ELF-1 (cell line): ENCODE measurements at regions not wholly inside any gene's neighbourhood (a gene's known extent, or its start where the extent isn't known, plus 50 kb on each side); places are given as distances from the start of the nearest gene placed in this dataset.

ENCODE experiments used
- DNase-seq: peaks from one replicate; pipeline ENCODE4 v3.0.0-alpha.2; 2016; ENCODE audit warnings: low read depth, low spot score

DNA sequence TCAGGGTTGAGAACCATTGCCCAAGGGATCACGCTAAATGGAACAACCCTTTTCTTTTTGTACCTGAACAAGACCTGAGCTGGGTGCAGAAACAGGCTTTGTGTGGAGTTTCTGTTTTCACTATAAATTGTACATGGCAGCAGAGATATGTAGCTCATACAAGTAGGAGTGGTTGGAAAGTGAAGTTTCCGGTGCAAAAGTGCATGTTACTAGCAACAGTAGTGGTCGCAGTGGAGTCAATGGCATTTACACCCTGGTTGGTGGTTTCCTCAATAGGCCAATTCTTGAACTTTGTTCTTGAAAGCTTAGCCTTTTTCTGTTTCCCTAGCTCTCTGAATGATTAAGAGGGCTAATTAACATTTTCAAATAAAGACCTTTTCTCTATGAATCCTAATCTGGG is 170.7 kb downstream of the NEBL start:
- DNase-seq, result no peak

DNA sequence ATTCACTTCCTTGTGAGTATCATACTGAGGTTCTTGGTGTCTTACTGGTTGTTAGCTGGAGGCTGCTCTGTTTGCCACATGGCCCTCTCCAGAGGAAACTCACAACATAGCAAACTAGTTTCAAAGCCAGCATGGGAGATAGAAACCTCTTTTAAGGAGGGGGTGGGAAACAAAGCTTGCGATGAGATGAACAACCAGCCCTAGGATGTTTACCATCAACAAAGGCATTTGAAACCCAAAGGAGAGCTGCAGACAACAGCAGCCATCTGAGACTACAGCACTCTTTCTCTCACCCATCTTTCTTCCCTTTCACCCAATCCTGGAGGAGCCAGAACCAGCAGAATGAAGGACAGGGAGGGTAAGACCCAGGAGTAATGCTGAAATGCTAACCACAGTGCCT is 182.1 kb downstream of the NEBL start:
- DNase-seq, result peak; percentile 67

DNA sequence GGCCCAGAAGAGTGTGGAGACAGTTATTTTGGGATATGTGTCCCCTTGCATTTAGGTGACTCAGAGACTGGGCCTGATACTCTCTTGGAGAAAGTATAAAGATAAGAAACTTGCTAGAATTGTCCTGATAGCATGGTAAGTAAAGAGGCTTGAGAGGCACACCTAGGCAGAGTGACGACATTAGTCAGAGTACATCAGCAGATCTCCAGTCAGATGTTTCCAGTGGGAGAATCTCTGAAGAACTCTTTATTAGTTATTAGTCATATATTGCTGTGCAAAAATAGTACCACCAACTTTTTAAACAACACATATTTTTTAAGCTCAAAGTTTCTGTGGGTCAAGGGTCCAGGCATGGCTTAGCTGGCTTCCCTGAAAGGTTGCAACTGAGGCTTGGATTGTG is 182.6 kb downstream of the NEBL start:
- no peak for DNase-seq

DNA sequence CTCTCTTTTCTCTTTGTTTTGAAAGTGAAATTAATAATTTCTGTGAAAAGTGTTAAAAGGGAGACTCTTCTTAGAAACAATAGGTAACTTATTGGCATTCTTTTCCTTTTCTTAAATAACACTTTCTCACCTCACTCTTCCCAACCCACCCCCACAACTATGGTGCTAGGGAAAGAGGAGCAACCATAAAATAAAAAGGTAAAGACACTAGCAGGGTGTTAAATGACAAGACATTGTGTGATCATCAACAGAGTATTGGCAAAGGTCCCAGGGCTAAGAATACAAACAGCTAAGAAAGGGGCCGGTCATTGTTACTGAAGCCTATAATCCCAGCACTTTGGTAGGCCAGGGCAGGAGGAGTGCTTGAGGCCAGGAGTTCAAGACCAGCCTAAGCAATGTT is 183.7 kb downstream of the NEBL start:
- DNase-seq, result no peak

DNA sequence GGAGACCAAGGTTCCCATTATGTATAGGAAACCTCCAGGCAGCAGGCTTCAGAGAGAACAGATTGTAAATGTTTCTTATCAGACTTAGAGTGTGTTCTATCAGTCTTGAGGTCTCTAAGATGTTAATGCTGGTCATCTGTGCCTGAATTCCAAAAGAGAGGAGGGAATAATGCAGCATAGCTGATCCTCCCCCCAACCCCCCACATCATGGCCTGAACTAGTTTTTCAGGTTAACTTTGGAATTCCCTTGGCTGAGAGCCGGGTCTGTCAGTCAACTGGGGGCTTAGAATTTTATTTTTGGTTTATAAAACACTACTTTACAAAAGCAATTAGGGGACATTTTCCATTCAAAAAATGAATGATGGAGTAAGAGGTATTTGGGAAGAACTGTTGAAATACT is 184.3 kb downstream of the NEBL start:
- peak; percentile 74 for DNase-seq

DNA sequence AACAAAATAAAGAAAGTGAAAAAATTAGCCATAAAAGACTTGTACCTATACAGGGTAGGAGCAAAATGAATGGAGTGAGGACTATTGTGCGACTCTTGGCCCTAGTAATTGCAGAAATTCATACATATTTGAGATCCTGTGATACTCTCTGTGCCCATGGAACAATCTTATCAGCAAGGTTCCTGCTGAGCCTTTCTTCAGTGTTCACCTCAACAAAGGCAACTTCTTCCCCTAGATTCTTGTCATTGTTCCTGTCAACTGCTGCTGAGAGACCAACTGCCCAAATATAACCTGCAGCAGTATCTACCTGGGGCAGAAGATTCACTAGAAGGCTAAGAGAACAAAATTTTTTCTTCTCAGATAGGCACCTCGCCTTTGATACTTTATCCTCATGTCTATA is 187.4 kb downstream of the NEBL start:
- DNase-seq, result peak; percentile 36

DNA sequence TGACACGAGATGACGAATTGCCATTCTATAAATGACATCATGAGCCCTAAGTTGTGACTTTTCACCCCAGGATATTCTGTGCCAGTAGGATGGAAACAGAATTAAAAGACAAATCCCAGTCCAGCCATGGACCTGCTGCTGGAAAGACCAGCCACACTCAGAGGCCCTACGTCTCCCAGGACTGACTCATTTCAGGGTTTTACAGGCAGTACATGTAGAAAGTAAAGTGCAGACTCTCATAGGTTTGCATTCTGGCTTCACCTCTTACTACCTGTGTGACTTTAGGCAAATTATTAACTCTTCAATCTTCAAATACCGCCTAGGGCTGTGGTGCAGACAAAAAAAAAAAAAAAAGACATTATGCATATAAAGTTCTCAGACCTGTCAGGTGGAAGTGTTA is 188.8 kb downstream of the NEBL start:
- no peak for DNase-seq

DNA sequence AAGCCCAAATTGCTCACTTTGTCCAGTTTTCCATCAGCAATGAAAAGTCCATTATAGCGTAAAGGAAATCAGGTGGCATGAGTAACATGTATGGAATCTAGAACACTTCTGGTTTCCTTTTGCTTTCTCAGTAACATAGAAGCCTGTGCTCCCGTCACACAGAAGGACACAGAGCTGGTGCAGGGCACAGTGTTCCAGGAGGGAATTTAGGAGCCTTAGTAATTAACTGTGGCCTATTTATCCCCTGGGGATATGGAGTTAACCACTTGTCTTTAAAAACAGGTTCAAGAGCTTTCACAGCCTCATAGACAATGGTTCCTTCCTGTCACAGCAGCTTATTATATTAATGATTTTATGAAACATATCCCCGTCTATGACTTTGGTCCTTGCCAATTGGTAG is 189.9 kb downstream of the NEBL start:
- DNase-seq, result peak; percentile 38

DNA sequence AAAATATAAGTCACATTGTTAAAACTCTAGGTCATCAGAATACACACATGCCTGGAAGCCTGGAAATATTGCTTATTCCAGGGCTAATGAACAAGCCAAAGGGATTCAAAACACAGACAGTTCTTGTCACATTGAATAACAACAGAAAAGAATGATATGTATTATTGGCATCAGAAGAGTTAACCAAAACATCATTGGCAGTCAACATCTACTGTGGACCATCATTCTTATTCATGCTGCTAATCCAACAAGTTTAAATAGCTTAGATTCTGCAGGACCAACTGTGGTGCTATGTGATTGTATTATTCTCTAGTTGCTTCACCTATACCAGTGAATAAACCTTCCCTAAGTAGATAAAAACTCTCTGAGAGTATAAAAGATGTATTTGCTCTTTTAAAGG is 198.3 kb downstream of the NEBL start:
- DNase-seq, result no peak

DNA sequence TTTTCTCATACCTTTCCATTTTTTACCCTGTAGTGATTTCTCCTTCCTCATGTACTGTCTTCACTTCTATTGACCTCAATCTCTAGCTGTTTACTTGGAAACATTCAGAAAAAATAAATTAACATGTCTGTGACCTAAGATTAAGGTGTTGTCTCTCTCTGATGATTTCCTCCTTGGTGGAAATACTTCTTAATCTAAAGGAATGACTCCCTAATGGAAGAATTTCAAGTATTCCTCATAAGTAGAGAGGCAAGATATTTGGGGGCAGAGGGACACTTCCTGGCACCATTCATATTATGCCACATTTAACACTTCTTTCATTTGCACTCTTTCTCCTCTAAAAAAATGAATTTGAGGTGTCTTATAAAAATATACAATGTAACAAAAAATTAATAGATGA is 202.8 kb downstream of the NEBL start:
- no peak for DNase-seq

DNA sequence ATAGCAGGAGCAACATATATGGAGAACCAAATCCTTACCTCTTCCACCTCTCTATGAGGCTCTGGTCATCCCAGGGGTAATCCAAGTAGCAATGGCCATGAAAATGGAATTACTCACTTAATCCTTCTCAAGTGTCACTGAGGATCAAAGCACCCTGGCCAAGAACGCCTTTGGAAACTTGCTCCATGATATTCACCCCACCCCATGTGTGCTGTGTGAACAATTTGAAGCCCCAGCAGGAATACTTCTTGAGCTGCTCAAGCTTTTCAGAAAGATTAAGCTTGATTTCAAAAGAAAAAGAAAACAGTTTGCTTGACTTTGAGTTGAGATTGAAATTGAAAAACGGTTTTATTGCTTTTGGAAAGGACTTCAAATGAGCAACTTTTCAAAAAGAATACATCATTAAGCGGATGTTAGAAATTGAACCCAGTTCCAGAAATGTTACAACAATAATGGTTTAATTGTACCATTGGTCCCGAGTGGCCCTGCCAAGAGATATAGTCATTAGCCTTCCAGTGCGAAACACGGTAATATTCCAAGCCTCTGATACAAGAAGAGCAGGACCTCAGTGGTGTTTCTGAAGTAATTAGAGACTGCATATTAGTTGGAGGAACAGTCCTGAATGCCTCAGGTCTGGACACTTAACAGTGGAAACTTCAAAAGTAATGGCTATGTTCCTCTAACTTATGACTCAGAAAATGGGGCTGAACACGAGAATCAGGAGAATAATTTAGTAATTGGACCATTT is 208.1 kb downstream of the NEBL start:
- no peak for DNase-seq

DNA sequence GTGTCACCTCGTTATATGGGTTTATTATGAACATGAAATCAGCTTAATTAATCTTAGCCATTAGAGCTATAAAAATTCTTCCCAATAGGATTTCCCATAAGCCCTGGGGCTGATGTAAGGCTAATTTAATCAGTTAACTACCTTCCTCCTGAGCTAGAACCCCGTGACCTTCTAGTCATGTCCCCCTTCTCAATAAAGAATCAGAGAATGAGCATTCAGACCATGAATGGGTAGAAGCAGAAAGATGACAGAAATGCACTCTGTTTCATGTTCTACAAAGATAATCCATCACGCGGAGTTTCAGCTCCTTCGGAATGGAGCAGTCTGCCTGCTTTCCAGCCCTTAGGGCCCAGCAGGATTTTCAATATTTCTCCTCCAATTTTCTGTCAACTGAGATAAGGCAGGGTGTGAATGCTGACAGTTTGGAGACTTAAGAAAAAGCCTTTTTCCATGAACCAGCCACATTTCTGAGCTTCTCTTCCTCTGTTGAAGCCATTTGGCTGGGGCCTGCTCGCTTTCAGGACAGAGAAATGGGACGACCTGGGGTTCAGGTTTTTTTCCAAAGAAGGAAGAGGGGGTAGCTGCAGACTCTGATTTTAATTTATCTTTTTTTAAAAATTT is 211.0 kb downstream of the NEBL start:
- DNase-seq, result no peak

DNA sequence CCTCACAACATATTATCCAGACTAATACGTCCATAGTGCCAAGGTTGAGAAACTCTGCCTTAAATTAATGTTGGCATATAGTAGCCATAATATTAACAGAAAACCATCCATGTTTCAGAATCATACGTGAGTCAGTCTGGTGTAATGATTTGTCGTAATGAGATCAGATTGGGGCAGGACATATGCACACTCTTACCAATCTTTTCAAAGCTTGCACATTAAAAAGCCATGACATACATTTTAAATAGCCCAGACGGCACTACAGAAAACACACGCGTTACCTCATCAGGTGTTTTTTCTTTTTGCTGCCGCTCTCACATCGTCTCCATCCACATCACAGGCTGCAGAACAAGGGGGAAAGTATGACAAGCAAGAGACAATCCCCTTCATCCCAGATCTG is 211.6 kb downstream of the NEBL start:
- no peak for DNase-seq

DNA sequence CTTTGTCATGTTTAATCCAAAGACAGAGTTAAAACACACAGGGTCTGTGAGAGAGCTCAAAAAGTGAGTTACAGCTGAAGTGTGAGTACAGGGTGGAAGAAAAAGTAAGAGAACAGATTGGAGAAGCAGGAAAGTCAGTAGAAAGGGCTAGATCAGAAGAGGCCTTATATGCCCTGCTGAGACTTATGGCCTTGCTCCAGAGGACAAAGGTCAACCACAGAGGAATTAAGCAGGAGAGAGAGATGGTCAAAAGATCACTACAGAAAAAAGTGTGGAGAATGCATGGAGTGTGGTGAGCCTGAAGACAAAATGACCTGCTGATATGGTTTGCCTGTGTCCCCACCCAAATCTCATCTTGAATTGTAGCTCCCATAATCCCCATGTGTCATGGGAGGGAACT is 213.8 kb downstream of the NEBL start:
- DNase-seq, result no peak

DNA sequence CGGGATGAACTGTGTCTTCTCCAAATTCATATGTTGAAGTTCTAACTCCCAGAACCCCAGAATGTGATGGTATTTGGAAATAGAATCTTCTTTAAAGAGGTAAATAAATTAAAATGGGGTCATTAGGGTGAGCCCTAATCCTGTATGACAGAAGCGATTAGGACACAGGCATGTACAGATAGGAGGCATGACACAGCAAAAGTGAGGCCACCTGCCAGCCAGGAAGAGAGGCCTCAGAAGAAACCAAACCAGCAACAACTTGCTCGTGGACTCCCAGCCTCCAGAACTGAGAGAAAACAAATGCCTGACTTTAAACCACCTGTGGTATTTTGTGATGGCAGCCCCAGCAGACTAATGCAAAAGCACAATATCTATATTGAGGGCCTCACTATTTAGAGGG is 214.3 kb downstream of the NEBL start:
- DNase-seq, result no peak

DNA sequence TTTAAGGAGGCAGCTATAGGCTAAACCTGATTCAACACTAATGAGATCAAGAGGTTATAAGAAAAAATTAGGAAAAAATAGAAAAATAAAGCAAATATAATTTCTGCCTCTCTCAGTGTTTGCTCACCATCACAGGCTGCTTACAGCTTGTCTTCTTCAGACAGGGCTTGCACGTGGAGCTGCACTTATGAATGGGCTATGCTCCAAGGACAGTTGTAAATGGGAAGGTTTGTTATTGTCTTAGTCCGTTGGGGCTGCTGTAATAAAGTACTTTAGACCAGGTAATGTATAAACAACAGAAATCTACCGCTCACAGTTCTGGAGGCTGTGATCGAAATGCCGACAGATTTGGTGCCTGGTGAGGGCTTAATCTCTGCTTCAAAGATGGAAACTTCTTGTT is 219.8 kb downstream of the NEBL start:
- DNase-seq, result no peak

DNA sequence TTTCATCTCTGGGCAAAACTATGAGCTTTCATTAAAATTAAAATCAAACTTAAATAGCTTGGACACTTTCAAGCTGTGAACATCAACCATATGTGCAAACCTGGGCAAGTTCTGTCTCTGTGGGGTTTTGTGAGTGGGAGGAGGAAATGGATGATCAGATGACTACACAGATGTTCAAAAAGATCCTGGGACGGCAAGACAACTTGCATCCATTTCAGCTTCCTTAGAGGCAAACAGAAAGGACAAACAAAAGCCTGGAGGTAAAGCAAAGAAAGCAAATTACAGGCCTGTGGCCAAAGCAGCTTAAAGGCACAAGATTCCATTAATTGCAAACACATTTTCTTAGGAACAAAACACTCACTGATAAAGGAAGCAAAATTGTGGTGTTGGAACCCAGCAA is 222.2 kb downstream of the NEBL start:
- DNase-seq, result no peak

DNA sequence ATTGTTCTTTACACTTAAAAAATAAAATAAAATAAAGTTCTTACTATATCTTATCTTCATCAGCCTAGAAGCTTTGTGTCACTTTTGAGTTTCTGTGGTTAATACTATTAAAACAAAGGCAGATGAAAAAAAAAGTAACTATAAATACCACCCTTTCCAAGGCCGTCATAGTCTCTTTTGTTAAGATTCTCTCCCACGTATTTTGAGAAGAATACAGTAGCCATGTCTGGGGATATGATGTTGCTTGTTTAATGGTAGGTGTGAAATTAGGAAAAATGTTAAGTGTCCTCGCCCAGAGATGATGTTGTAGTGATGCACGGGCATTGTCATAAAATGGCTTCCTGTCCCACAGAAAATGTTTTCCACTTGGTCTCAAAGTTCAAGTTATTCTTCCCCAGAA is 223.9 kb downstream of the NEBL start:
- DNase-seq, result no peak

DNA sequence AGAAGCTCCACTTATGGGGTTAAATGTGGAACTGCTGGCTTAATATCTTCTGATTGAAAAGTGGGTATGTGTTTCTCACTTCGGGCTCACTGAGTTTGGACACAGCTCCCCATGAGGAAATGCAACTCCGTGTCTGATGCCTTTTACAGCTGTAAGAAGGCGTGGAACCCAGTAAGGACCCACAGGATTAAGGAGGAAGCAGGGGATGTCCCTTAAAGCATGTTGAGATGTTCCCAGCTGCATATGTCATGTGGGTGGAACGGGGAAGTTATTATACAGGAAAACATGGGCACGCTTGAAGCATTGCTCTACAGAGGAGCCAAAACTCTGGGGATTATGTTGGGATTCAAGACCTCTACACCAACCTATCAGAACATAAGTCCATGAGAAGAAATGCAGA is 224.4 kb downstream of the NEBL start:
- DNase-seq, result no peak

DNA sequence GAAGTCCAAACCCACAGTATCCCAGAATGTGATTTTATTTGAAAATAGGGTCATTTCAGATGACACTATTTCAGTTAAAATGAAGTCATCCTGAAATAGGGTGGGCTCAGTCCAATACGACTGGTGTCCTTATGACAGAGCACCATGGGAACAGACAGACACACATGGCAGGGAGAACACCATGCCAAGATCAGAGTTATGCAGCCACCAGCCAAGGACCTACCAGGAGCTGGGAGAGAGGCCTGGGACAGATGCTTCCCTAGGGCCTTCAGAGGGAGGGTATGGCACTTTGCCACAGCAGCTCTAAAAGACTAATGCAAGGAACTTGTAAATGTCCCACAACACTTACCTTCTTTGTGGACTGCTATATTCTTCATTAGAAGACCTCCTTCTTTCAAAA is 226.5 kb downstream of the NEBL start:
- DNase-seq, result no peak

DNA sequence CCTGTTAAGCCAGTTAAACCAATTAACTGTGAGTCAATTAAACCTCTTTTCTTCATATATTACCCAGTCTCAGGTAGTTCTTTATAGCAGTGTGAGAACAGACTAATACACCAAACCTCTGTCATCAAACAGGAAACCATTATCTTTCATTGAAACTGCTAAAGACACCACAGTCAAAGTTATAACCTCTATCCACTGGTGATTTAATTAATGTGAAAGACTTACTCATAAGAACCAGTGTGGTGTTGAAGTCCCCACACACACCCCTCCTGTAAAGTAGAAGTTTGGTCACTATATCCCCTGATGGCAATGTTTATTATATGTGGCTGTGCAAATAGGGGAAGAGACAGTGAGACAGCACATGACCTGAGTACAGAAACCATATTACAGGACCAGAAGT is 228.1 kb downstream of the NEBL start:
- no peak for DNase-seq

DNA sequence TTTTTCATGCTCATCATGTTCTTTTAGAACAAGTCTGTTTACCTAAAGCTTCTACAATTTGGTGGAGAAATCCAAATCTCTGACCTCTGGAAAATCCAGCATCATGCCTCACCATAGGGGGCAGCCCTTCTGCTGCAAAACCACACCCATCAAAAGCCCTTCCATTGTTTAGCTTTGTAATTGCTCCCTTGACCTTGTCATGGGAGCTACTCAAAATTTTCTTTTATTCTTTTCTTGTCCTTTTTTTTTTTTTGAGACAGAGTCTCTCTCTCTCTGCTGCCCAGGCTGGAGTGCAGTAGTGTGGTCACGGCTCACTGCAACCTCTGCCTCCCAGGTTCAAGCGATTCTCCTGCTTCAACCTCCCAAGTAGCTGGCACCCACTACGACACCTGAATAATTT is 234.4 kb downstream of the NEBL start:
- no peak for DNase-seq

DNA sequence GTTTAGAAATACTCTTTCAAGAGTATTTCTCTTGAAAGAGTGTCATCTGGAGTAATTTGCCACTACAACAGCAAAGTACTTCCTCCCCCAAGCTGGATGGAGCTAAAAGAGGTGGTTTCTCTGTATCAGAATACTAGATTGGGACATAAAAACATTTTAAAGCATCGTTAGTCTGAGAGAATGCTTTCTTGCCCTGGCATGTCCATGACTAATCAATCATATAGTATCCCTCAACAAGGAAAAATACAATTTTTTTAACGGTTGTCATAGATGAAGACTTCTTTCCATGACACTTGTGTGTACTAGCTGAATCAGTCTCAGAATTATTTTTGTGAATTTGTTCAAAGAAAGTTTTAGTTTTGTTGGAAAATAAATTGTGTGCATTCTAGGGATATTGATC is 237.9 kb downstream of the NEBL start:
- DNase-seq, result no peak

DNA sequence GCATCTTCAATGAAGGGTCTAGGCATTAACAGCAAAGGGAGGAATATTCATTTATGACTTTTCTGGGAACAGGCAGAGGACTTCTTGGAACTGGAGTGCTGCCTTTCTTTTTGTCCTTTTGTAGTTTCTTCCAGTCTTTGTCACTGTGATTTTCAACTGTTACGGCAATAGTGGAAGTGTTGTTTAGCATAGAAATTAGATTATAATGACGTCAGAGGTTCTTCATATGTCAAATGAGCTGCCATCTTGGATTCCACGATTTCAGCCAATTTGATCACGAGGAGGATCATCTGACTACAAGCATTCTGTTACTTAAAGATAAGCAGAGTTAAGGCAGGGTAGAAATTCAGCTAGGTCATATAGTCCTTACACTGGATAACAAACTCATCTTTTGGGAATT is 239.0 kb downstream of the NEBL start:
- DNase-seq, result no peak
